ENCODE measurements at regions not wholly inside any gene's neighbourhood (a gene's known extent, or its start where the extent isn't known, plus 50 kb on each side); places are given as distances from the start of the nearest gene placed in this dataset.

DNA sequence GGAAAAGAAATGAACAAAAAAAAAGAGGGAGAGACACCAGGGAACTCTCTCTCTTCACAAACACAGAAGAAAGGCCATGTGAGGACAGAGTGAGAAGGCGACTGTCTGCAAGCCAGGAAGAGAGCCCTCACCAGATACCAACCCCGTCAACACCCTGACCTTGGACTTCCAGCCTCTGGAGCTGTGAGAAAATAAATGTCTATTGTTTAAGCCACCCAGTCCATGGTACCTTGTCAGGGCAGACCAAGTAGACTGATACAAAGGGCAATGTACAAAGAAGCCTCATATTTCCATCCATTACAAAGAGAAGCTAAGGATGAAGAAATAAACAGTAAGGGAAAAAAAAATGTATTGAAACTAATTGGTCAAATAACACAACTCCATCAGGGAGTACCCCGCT lies 146.6 kb downstream of the ZNF281 start (continued):
- TF ChIP-seq, protein P1, sequence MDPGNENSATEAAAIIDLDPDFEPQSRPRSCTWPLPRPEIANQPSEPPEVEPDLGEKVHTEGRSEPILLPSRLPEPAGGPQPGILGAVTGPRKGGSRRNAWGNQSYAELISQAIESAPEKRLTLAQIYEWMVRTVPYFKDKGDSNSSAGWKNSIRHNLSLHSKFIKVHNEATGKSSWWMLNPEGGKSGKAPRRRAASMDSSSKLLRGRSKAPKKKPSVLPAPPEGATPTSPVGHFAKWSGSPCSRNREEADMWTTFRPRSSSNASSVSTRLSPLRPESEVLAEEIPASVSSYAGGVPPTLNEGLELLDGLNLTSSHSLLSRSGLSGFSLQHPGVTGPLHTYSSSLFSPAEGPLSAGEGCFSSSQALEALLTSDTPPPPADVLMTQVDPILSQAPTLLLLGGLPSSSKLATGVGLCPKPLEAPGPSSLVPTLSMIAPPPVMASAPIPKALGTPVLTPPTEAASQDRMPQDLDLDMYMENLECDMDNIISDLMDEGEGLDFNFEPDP (CRISPR knock-in tag; conservative IDR thresholded peaks at IDR 0.05) = no peak
- no peak for TF ChIP-seq FOXP1 (IDR thresholded peaks at IDR 0.05)
- peak; percentile 50 for TF ChIP-seq FOXP1 (CRISPR knock-in tag; IDR thresholded peaks at IDR 0.05)
- TF ChIP-seq, protein P2, sequence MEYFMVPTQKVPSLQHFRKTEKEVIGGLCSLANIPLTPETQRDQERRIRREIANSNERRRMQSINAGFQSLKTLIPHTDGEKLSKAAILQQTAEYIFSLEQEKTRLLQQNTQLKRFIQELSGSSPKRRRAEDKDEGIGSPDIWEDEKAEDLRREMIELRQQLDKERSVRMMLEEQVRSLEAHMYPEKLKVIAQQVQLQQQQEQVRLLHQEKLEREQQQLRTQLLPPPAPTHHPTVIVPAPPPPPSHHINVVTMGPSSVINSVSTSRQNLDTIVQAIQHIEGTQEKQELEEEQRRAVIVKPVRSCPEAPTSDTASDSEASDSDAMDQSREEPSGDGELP (IDR thresholded peaks at IDR 0.05; ENCODE audit: borderline replicate concordance, low read depth) = peak; percentile 11; the same call in 1 of the 2 replicates
- TF ChIP-seq, protein P3, sequence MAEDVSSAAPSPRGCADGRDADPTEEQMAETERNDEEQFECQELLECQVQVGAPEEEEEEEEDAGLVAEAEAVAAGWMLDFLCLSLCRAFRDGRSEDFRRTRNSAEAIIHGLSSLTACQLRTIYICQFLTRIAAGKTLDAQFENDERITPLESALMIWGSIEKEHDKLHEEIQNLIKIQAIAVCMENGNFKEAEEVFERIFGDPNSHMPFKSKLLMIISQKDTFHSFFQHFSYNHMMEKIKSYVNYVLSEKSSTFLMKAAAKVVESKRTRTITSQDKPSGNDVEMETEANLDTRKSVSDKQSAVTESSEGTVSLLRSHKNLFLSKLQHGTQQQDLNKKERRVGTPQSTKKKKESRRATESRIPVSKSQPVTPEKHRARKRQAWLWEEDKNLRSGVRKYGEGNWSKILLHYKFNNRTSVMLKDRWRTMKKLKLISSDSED (CRISPR knock-in tag; IDR thresholded peaks at IDR 0.05) = no peak
- peak; percentile 38; the same call in 1 of the 2 replicates for TF ChIP-seq HOXD1 (CRISPR knock-in tag; IDR thresholded peaks at IDR 0.05)
- no peak for TF ChIP-seq FOSL1 (CRISPR knock-in tag; IDR thresholded peaks at IDR 0.05; ENCODE audit: borderline replicate concordance)
- TF ChIP-seq ZNF530 (CRISPR knock-in tag; IDR thresholded peaks at IDR 0.05; ENCODE audit: low read depth) = no peak
- no peak for TF ChIP-seq NR1H2 (CRISPR knock-in tag; IDR thresholded peaks at IDR 0.05; ENCODE audit: borderline replicate concordance, low read depth)
- TF ChIP-seq SAFB2 (CRISPR knock-in tag; IDR thresholded peaks at IDR 0.05; ENCODE audit: borderline replicate concordance, low read depth) = no peak
- no peak for TF ChIP-seq ZNF772 (CRISPR knock-in tag; IDR thresholded peaks at IDR 0.05)
- TF ChIP-seq SOX6 (IDR thresholded peaks at IDR 0.05) = no peak
- TF ChIP-seq SOX6 (CRISPR knock-in tag; IDR thresholded peaks at IDR 0.05) = peak; percentile 99
- TF ChIP-seq, protein P4, sequence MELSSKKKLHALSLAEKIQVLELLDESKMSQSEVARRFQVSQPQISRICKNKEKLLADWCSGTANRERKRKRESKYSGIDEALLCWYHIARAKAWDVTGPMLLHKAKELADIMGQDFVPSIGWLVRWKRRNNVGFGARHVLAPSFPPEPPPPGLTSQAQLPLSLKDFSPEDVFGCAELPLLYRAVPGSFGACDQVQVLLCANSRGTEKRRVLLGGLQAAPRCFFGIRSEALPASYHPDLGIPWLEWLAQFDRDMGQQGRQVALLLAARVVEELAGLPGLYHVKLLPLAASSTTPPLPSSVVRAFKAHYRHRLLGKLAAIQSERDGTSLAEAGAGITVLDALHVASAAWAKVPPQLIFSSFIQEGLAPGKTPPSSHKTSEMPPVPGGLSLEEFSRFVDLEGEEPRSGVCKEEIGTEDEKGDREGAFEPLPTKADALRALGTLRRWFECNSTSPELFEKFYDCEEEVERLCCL (CRISPR knock-in tag; IDR thresholded peaks at IDR 0.05; ENCODE audit: borderline replicate concordance) = no peak
- TF ChIP-seq, protein P5, sequence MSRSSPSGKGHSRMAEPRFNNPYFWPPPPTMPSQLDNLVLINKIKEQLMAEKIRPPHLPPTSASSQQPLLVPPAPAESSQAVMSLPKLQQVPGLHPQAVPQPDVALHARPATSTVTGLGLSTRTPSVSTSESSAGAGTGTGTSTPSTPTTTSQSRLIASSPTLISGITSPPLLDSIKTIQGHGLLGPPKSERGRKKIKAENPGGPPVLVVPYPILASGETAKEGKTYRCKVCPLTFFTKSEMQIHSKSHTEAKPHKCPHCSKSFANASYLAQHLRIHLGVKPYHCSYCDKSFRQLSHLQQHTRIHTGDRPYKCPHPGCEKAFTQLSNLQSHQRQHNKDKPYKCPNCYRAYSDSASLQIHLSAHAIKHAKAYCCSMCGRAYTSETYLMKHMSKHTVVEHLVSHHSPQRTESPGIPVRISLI (CRISPR knock-in tag; IDR thresholded peaks at IDR 0.05; ENCODE audit: borderline replicate concordance) = peak; percentile 81; the same call in 1 of the 2 replicates
- TF ChIP-seq ZFP41 (CRISPR knock-in tag; IDR thresholded peaks at IDR 0.05; ENCODE audit: borderline replicate concordance) = no peak
- TF ChIP-seq EP300 (IDR thresholded peaks at IDR 0.05; ENCODE audit: low read depth in 2 of 2, low read length in 2 of 2) = peak in 1 of 2 experiments; percentile 91; a peak in 2 of 4 replicates
- TF ChIP-seq EP300 (CRISPR knock-in tag; IDR thresholded peaks at IDR 0.05; ENCODE audit: borderline replicate concordance) = peak; percentile 84
- TF ChIP-seq ZNF329 (CRISPR knock-in tag; IDR thresholded peaks at IDR 0.05; ENCODE audit: low read depth) = no peak
- TF ChIP-seq TBL1XR1 (IDR thresholded peaks at IDR 0.05; ENCODE audit: borderline replicate concordance, low read length, partially characterized antibody) = peak; percentile 77
- TF ChIP-seq, protein P6, sequence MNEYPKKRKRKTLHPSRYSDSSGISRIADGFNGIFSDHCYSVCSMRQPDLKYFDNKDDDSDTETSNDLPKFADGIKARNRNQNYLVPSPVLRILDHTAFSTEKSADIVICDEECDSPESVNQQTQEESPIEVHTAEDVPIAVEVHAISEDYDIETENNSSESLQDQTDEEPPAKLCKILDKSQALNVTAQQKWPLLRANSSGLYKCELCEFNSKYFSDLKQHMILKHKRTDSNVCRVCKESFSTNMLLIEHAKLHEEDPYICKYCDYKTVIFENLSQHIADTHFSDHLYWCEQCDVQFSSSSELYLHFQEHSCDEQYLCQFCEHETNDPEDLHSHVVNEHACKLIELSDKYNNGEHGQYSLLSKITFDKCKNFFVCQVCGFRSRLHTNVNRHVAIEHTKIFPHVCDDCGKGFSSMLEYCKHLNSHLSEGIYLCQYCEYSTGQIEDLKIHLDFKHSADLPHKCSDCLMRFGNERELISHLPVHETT (CRISPR knock-in tag; conservative IDR thresholded peaks at IDR 0.05) = no peak
- TF ChIP-seq TARDBP (CRISPR knock-in tag; IDR thresholded peaks at IDR 0.05) = peak; percentile 69; the same call in 1 of the 2 replicates
- TF ChIP-seq ZNF331 (CRISPR knock-in tag; IDR thresholded peaks at IDR 0.05) = peak; percentile 49; the same call in 1 of the 2 replicates
- no peak for TF ChIP-seq GLI4 (CRISPR knock-in tag; IDR thresholded peaks at IDR 0.05; ENCODE audit: borderline replicate concordance)

Data from HepG2 (cell line).